ENCODE measurements at regions not wholly inside any gene's neighbourhood (a gene's known extent, or its start where the extent isn't known, plus 50 kb on each side); places are given as distances from the start of the nearest gene placed in this dataset.

DNA sequence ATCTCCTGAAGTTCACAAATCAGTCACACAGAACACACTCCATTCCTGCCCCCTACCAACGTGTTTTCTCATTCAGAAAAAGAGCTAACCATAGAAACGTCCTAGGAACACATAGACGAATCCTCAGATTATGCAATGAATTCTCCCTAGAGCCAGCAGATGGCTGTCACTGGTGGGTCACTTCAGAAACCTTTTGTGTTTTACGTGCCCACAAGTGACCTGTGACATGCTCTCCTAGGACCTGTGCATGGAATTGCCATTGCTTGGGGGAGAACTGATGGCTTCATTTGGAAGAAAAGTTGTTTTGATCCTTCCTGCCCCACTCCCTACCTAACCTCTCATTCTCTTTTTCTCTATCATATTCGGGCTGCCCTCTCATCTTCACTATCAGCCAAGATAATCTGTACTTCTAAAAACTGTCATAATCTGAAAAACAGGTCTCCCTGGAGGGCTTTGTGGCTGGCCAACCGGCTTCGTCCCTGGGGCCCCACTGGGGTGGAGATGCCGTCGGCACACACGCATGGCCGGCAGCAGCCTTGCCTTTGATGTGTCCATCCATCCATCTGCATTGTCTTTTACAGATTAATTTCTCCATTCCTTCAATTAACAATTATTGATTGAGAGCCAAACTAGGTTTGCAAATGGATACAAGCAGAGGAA is 144.1 kb upstream of the SERP2 start:
- no peak for DNase-seq

DNA sequence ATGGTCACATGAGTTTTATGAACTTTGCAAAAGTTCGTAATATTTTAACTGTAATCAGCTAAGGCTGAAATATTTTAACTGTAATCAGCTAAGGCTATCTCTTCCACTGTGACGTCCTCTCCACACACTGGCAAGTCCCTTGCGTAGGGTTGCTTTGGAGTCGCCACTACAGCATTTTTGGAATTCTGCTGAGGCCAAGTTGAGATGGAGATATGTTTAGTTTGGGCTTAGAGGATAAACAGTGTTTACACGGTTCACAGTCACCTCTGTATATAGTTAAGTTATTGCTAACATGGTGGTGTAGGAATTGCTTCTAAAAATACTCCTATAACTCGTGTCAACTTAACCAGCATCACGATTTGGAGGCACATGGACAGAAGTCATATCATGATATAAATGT is 143.6 kb upstream of the SERP2 start:
- DNase-seq = no peak

- no peak for DNase-seq
These were observed 142.9 kb upstream of the SERP2 start for GRCh38 chr13:44230736-44231135.

DNA sequence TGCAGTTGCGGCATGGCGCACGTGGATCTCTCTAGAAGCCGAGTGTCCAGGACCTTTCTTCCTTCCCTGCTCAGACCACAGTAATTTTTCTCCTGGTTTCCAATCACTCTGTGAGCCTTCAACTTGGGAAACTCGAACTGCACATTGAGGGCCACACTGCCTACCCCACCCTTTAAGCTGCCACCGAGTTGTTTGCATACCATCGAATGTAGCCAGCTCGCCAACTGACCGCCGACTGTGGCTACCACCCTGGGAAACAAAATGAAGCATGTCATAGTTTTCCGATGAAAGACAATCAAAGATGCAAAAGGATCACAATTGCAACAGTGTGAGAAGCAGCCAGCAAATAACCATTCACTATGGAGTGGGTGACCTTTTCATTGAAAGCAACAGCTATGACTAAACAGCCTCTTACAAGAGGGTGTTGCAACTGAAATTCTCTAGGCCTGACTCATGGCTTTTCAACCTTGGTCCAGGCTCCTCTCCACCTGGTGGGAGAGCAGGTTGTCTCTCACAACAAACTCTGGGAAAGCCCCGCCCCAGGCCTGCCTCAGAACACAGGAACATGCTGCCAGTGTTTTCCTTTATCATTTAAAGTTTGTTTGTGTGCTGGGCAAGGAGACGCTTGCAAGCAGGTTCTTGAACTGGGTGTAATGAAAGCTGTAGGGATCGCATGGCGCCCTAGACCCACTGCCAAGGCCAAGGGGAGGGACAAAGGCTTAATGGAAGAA is 141.7 kb upstream of the SERP2 start:
- no peak for DNase-seq

DNA sequence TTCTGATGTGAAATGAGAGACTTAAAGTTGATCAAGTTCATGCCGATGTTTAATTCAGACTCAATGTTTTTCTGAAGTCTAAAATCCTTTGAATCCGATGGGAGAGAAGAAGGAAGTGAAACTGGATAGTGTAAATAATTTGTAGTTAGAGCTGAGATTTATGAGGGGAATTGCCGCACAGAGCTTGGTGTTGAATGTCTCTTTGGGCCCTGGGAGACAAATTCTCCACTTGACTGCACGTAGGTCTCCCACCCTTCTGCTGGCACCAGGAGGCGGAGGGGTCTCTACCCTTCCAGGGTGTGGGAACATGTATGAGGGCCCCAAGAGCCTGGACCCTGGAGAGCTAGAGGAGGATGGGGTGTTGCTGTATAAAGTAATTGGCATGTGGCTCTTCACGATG is 140.8 kb upstream of the SERP2 start:
- DNase-seq = no peak

DNA sequence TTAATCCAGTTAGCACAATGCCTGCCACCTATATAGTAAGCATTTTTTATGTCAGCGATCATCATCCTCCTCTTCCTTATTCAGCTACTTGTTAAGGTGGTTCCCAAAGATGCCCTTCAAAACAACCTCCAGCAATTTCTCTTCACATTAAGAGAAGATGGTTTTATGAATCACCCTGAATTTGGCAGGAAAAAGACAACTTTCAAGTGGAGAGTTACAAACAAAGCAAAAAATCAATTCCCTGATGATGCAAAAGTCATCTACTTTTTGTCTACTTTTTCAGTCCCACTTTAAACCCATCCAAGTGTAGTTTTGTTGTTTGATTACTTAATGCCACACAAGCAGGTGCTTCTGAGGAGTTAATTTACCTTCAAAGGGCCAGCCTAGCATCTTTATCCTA is 139.1 kb upstream of the SERP2 start:
- DNase-seq = no peak

DNA sequence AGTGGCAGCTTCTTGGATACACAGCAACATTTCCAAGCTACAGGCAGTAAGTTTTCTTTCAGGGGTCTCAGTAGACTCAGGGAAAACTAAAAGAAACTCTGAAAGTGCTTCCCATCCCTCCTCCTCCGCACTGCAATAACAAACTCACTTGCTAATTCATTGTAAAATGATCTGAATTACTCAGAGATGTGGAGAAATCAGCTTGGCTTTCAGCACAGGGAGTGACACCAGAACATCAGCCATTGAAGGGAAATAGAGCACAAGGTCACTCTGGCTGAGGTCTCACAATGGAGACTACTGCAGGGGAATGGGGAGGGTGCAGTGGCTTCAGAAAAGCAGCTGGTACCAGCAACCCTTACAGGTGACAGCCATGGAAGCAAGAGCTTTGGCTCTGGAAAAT is 137.3 kb upstream of the SERP2 start:
- no peak for DNase-seq

GRCh38 chr13:44236801-44237207 is 136.8 kb upstream of the SERP2 start:
- DNase-seq = no peak

GRCh38 chr13:44237276-44237767 is 136.3 kb upstream of the SERP2 start:
- no peak for DNase-seq

GRCh38 chr13:44237881-44238421 is 135.7 kb upstream of the SERP2 start:
- DNase-seq = no peak

DNA sequence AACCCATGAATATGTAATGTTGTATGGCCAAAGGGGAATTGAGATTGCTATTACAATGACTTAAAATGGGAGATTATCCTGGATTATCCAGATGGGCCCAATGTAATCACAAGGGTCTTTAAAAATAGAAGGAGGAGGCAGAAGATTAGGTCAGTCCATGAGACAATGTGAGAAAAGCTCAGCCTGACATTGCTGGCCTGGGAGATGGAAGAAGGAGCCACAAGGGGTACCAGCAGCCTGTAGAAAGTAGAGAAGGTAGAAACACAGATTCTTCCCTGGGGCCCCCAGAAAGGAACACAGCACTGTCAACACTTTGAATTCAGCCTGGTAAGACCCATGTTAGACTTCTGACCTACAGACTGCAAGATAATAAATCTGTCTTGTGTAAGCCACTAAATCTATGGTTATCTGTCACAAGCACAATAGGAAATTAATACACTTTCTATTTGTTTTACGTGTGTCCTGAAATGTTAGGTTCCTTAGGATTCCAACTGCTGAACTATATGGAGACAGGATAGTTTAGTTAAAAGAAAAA is 132.9 kb upstream of the SERP2 start:
- no peak for DNase-seq

DNA sequence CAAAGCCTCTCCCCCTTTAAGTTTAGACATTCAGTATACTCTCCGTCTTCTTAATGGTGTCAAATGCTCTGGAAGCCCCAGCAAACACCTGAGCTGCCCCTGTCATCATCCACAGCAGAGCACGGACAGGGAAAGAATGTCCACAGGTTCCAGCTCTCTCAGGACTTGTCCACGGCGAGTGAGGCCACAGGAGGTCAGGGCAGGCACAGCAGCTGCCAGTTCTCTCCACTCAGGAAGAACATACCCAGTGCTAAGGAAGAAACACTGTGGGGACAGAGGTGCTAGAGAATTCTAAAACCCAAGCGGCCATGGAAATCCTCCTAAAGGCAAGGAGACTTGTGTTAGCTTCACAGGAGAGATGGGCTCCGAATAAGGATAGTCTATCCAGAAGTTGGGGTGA is 132.0 kb upstream of the SERP2 start:
- DNase-seq = no peak

DNA sequence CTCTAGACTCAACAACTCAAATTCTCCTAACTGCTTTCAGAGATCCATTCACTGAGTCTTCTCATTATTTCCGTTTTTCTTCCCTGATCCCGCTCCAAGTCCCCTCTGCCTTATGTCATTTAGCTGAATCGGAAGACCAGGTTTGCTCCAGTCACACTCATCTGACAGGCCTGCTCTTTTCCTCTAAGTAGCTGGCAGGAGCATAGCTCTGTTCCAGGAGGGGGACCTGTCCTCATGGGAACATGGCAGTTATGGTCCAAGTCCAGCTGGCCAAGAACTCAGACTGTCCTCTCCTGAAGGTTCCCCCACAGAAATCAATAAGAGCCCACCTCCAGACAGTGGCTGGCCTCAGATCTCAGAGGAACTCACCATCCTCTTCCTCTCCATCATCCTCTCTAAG is 130.9 kb upstream of the SERP2 start:
- no peak for DNase-seq

- DNase-seq = no peak
These were observed 130.3 kb upstream of the SERP2 start for GRCh38 chr13:44243198-44243857.

- DNase-seq = no peak
These were observed 129.3 kb upstream of the SERP2 start for GRCh38 chr13:44244288-44244687.

- no peak for DNase-seq
These were observed 124.2 kb upstream of the SERP2 start for GRCh38 chr13:44249431-44249836.

GRCh38 chr13:44252938-44253337 is 120.7 kb upstream of the SERP2 start:
- no peak for DNase-seq

GRCh38 chr13:44255771-44256364 is 117.8 kb upstream of the SERP2 start:
- no peak for DNase-seq

DNA sequence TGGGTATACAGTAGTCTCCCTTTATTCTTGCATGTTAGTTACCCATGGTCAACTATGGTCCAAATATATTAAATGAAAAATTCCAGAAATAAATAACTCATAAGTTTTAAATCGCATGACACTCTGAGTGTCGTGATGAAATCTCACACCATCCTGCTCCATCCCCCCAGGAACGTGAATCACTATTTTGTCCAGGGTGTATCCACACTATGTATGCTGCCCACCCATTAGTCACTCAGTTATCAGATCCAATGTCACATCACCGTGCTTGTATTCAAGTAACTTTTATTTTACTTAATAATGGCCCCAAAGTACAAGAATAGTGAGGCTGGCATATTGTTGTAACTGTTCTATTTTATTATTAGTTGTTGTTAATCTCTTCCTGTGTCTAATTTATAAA is 115.8 kb upstream of the SERP2 start:
- no peak for DNase-seq

DNA sequence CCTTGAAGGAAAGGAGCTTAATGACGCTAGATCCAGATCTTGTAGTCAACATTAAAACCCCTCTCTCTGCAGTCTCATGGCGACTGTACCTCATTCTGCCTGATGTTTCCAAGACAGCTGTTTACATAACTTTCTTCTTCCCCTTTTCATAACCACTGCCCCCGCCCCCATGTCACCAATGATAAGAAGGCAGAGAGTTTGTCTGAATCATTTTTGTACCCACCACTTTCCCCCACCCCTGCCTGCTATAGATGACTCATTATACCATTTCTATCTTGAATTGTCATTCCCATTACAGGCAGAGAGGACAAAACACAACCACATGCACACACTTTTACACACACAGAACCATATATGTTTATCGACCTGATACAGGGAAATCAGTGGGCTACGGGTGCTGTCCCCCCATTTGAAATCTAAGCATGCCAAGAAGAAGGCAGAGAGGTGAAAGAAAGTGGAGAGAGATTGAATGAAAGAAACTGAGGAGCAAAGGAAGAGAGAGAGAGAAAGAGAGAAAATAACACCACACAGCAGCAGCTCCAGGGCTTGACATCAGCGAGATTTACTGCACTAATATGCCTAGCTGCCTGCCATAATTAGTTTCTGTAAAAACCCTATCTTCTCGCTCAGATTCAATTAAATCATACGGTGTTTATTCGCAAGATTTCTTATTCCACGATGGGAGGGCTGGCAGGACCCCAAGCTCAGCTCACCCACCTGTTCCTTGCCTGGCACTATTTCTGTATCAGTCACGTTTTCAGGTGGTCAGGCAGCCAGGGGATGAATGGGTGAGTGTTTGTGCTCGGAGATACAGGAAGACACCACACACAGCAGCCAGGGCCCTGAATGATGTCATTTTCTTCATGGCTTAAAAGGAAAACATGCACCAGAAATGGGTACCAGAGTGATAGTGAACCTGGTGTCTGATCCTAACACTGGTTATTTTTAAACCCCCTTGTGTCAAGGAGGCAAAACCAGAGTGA is 114.3 kb upstream of the SERP2 start:
- DNase-seq = no peak

- no peak for DNase-seq
These were observed 113.3 kb upstream of the SERP2 start for GRCh38 chr13:44260336-44260735.

Data from NCI-H446 treated with DMSO at 0.1 percent for 48 hours (cell line).